ENCODE measurements at regions not wholly inside any gene's neighbourhood (a gene's known extent, or its start where the extent isn't known, plus 50 kb on each side); places are given as distances from the start of the nearest gene placed in this dataset.

DNA sequence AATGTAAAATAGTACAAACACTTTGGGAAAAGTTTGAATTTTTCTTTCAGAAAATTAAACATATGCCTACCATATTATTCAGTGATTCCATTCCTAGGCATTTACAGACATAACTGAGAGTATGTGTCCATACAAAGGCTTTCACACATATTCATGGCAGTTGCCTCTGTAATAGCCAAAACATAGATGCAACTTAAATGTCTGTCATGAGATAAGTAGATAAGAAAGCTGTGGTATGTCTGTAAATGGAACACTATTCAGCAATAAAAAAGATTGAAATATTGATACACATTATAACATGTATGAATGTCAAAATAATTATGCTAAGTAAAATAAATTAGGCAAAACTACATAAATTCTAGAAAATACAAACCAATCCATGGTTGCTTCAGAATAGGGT is 964.5 kb upstream of the MBL2 start:
- TF ChIP-seq, protein P1, sequence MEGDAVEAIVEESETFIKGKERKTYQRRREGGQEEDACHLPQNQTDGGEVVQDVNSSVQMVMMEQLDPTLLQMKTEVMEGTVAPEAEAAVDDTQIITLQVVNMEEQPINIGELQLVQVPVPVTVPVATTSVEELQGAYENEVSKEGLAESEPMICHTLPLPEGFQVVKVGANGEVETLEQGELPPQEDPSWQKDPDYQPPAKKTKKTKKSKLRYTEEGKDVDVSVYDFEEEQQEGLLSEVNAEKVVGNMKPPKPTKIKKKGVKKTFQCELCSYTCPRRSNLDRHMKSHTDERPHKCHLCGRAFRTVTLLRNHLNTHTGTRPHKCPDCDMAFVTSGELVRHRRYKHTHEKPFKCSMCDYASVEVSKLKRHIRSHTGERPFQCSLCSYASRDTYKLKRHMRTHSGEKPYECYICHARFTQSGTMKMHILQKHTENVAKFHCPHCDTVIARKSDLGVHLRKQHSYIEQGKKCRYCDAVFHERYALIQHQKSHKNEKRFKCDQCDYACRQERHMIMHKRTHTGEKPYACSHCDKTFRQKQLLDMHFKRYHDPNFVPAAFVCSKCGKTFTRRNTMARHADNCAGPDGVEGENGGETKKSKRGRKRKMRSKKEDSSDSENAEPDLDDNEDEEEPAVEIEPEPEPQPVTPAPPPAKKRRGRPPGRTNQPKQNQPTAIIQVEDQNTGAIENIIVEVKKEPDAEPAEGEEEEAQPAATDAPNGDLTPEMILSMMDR (IDR thresholded peaks at IDR 0.05), result no peak
- TF ChIP-seq EP300 (IDR thresholded peaks at IDR 0.05), result no peak
